Tibial nerve (tissue), 4 donors: ENCODE measurements at regions not wholly inside any gene's neighbourhood (a gene's known extent, or its start where the extent isn't known, plus 50 kb on each side); places are given as distances from the start of the nearest gene placed in this dataset.
"Not testable (repeated sequence)": the region's sequence is repeated elsewhere in the genome, so short reads cannot be mapped to it uniquely, and the experiment has no call there.

Experiments used
- DNase-seq, 2 donors: peaks; one replicate each; pipeline ENCODE4 v3.0.0-alpha.2; 2019; ENCODE audit warnings: low spot score in 2 of 2
- H3K27ac ChIP-seq, 4 donors: fragments of 200-600 bp; sonication (generic) in 3 of 4; one replicate each; pipeline ENCODE4 v1.5.1; 2017 to 2019; ENCODE audit warnings: mild to moderate bottlenecking in 1 of 4
- H3K27me3 ChIP-seq, 2 donors: fragments of 200-600 bp; sonication (generic) in 1 of 2; one replicate each; pipeline versions ENCODE4 v1.5.1 to v1.6.0; 2017 to 2019
- H3K36me3 ChIP-seq, 3 donors: fragments of 200-600 bp; sonication (generic); one replicate each; pipeline ENCODE4 v1.5.1; 2018 to 2019
- H3K4me1 ChIP-seq, 4 donors: fragments of 200-600 bp; sonication (generic) in 3 of 4; one replicate each; pipeline ENCODE4 v1.5.1; 2017 to 2019
- H3K4me3 ChIP-seq, 4 donors: fragments of 200-600 bp; sonication (generic) in 3 of 4; one replicate each; pipeline ENCODE4 v1.5.1; 2017 to 2019; ENCODE audit warnings: mild to moderate bottlenecking in 1 of 4, moderate library complexity in 1 of 4
- H3K9me3 ChIP-seq, 4 donors: fragments of 200-600 bp; sonication (generic) in 3 of 4; one replicate each; pipeline ENCODE4 v1.5.1; 2017 to 2019
- EP300 ChIP-seq, 2 donors: sonication (generic); formaldehyde crosslinking; IDR thresholded peaks; one replicate each; pipeline ENCODE4 v1.6.1; 2017; ENCODE audit warnings: antibody characterized with exemption in 2 of 2, mild to moderate bottlenecking in 1 of 2
- POLR2A ChIP-seq, 2 donors: fragments of 450-650 bp; IDR thresholded peaks; one replicate each; pipeline ENCODE4 v1.6.1; 2017; ENCODE audit warnings: antibody characterized with exemption in 2 of 2, mild to moderate bottlenecking in 2 of 2, moderate library complexity in 2 of 2
- WGBS, 2 donors: methylation state at CpG; one replicate each; pipeline ENCODE4 v1.1.5; 2018; 5-methylcytosine and 5-hydroxymethylcytosine counted together
- TF ChIP-seq, protein P1 (sequence below), 5 experiments: fragments of 200-600 bp in 3 of 5; fragments of 450-650 bp in 2 of 5; sonication (generic) in 3 of 5; IDR thresholded peaks; one replicate each; pipeline ENCODE4 v1.5.1; 2016 to 2019; ENCODE audit warnings: antibody characterized with exemption in 5 of 5, mild to moderate bottlenecking in 3 of 5, moderate library complexity in 2 of 5

DNA sequence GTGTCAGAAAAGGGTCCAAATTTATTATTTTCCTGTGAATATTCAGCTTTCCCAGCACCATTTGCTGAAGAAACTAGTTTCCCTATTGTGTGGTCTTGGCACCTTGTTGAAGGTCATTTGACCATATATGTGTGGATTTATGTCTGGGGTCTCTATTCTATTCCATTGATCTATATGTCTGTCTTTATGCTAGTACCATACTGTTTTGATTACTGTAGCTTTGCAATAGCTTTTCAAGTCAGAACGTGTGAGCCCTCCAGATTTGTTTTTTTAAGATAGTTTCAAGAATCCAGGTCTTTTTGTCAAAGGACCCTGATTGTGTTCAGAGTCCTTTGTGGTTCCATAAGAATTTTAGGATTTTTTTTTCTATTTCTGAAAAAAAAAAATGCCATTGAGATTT is 79.0 kb upstream of the WAC start:
- Histone ChIP-seq H3K4me3 (no peak overlapping the region), H3K27me3 (no peaks in the 10 kb centered on the region), H3K27ac (no peak overlapping the region), H3K4me1 (no peaks in the 10 kb centered on the region), H3K36me3 (no peaks in the 10 kb centered on the region), H3K9me3 (peaks cover 0 to 8% (median 4%) of the 10 kb centered on the region in 4 donors)
- DNase-seq, result no peak
- WGBS, 2 donors, result 83 to 89% methylated on average over 1 of the region's 1 CpG
- TF ChIP-seq POLR2A (IDR thresholded peaks at IDR 0.05) (no peak), EP300 (IDR thresholded peaks at IDR 0.05) (no peak)
- TF ChIP-seq, protein P1, sequence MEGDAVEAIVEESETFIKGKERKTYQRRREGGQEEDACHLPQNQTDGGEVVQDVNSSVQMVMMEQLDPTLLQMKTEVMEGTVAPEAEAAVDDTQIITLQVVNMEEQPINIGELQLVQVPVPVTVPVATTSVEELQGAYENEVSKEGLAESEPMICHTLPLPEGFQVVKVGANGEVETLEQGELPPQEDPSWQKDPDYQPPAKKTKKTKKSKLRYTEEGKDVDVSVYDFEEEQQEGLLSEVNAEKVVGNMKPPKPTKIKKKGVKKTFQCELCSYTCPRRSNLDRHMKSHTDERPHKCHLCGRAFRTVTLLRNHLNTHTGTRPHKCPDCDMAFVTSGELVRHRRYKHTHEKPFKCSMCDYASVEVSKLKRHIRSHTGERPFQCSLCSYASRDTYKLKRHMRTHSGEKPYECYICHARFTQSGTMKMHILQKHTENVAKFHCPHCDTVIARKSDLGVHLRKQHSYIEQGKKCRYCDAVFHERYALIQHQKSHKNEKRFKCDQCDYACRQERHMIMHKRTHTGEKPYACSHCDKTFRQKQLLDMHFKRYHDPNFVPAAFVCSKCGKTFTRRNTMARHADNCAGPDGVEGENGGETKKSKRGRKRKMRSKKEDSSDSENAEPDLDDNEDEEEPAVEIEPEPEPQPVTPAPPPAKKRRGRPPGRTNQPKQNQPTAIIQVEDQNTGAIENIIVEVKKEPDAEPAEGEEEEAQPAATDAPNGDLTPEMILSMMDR (IDR thresholded peaks at IDR 0.05), result no peak

DNA sequence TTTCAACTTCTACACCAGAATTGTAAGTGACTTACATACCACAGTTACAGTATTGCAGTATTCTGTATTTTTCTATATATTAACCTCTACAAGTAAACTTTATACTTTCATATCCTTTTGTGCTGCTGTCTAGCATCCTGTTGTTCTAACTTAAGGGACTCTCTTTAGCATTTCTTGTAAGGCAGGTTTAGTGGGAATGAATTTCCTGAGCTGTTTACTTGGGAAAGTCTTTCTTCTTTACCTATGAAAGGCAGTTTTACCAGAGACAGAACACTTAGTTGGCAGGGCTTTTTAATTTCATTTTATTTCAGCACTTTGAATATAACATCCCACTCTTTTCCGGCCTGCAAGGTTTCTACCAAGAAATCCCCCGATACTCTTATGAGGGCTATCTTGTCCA is 75.8 kb upstream of the WAC start:
- peaks cover 0 to 8% (median 4%) of the 10 kb centered on the region in 4 donors for H3K9me3 ChIP-seq
- H3K27ac ChIP-seq, result no peak overlapping the region
- no peak for DNase-seq
- TF ChIP-seq EP300 (IDR thresholded peaks at IDR 0.05) (no peak), POLR2A (IDR thresholded peaks at IDR 0.05) (no peak)
- TF ChIP-seq, protein P1 (IDR thresholded peaks at IDR 0.05), result no peak
- H3K27me3 ChIP-seq, result no peaks in the 10 kb centered on the region
- 64 to 70% methylated on average over 2 of the region's 2 CpGs for WGBS, 2 donors
- no peaks in the 10 kb centered on the region for H3K4me1 ChIP-seq
- no peaks in the 10 kb centered on the region for H3K36me3 ChIP-seq
- H3K4me3 ChIP-seq, result no peak overlapping the region

DNA sequence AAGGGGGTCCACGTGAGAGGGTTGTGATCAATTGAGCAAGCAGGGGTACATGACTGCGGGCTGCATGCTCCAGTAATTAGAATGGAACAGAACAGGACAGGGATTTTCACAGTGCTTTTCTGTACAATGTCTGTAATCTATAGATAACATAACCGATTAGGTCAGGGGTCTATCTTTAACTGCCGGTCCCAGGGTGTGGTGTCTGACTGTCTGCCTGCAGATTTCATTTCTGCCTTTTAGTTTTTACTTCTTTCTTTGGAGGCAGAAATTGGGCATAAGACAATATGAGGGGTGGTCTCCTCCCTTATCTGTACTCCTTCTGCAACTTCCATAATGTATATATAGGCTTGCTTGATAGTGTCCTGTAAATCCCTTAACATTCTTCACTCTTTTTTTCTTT is 75.0 kb upstream of the WAC start:
- H3K9me3 ChIP-seq, DNase-seq, H3K27me3 ChIP-seq, H3K4me1 ChIP-seq, H3K27ac ChIP-seq, H3K36me3 ChIP-seq, H3K4me3 ChIP-seq: not testable (repeated sequence)
- WGBS, 2 donors, result 41 to 56% methylated on average over 4 of the region's 4 CpGs

DNA sequence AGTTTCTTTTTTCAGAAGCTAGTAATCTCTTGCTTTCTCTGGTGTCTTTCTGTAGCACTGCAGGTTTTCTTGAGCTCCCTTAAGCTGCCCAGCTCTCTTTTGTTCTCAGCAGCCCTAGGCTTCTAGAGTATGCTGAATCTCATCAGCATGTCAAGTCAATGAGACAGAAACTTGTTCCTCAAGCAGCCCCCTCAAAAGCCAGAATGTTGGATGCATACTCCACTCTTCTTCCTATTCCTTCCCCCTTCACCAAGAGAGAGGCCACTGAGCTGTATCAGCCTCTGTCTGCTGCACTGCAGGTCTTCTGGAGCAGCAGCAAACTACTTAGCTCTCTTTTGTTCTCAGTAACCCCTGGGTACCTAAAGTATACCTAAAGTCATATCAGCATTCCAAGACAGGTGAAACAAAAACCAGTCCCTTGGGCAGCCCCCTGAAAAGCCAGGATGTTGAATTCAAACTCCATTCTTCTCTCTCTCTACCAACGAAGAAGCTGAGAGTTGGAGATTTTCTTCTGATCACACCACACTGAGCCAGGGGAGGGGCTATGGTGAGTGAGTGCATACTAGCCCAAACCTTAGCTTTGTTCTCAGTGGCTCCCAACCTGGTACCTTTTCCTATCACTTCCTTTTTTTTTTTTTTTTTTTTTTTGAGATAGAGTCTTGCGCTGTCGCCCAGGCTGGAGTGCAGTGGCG is 73.3 kb upstream of the WAC start:
- WGBS, 2 donors, result 87 to 89% methylated on average over 4 of the region's 4 CpGs
- H3K4me3 ChIP-seq, result no peak overlapping the region
- H3K27ac ChIP-seq, result no peak overlapping the region
- H3K27me3 ChIP-seq, result no peaks in the 10 kb centered on the region
- H3K4me1 ChIP-seq, result no peaks in the 10 kb centered on the region
- no peaks in the 10 kb centered on the region for H3K9me3 ChIP-seq
- no peaks in the 10 kb centered on the region for H3K36me3 ChIP-seq
- TF ChIP-seq EP300 (IDR thresholded peaks at IDR 0.05) (no peak), POLR2A (IDR thresholded peaks at IDR 0.05) (no peak)
- TF ChIP-seq, protein P1 (IDR thresholded peaks at IDR 0.05), result no peak
- DNase-seq, result no peak

DNA sequence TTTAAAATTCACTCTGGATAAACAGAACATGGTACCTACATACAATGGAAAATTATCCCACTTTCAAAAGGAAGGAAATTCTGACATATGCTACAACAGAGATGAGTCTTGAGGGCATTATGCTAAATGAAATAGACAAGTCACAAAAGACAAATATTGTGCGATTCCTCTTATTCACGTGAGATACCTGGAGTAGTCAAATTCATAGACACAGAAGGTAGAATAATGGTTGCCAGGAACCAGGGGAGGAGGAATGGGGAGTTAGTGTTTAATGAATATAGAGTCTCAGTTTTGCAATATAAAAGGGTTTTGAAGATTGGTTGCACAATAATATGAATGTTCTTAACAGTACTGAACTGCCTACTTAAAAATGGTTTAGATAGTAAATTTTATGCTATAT is 69.8 kb upstream of the WAC start:
- Histone ChIP-seq H3K36me3 (no peaks in the 10 kb centered on the region), H3K4me1 (no peaks in the 10 kb centered on the region), H3K27ac (no peak overlapping the region), H3K4me3 (no peak overlapping the region), H3K9me3 (no peaks in the 10 kb centered on the region), H3K27me3 (no peaks in the 10 kb centered on the region)
- no peak for TF ChIP-seq POLR2A (IDR thresholded peaks at IDR 0.05)
- WGBS, 2 donors, result 79 to 91% methylated on average over 2 of the region's 2 CpGs
- no peak for DNase-seq

DNA sequence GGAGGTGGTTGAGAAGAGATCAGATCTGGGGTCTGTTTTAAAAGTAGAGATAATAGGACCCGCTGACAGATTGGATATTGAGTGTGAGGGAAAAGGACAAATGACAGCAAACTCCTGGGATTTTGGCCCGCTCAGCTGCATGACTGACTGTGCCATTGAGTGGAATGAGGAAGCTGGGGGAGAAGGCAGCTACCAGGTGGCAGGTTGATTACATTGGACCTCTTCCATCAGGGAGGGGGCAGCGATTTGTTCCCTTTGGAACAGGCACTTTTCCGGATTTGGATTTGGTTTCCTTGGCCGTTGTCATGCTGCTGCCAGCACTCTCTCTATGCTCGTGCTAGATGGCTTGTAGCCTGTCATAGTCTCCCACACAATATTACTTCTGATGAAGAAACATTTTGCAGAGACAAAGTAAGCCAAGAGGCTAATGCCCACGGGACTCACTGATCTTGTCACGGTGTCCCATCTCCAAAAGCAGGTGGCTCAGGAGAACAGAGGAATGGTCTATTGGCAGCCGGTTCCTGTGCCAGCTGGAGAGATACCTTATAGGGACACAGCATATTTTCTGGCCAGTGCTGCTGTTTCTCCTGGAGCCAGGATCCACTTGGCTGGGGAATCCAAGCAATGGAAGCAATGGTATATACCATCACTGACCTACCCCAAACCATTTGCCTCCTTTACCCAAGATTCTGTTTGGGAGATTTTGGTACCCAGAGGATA is 69.1 kb upstream of the WAC start:
- Histone ChIP-seq H3K4me3 (no peak overlapping the region), H3K27ac (no peak overlapping the region), H3K36me3 (no peaks in the 10 kb centered on the region), H3K27me3 (no peaks in the 10 kb centered on the region), H3K4me1 (no peaks in the 10 kb centered on the region), H3K9me3 (no peaks in the 10 kb centered on the region)
- no peak for DNase-seq
- TF ChIP-seq EP300 (IDR thresholded peaks at IDR 0.05) (no peak), POLR2A (IDR thresholded peaks at IDR 0.05) (no peak)
- TF ChIP-seq, protein P1 (IDR thresholded peaks at IDR 0.05), result no peak
- 80 to 86% methylated on average over 9 of the region's 9 CpGs for WGBS, 2 donors
